B cell (primary cell): ENCODE measurements at regions not wholly inside any gene's neighbourhood (a gene's known extent, or its start where the extent isn't known, plus 50 kb on each side); places are given as distances from the start of the nearest gene placed in this dataset.

ENCODE experiments used
- ATAC-seq: fragments of 200-7000 bp; cut with Tn5 transposase; one replicate; pipeline ENCODE4 v1.10.0; 2021; ENCODE audit warnings: low read depth, mild to moderate bottlenecking, moderate number of reproducible peaks, moderate library complexity
- CTCF ChIA-PET: fragments of 350-600 bp; sonication (Branson Sonifier 250); formaldehyde crosslinking; loops from one replicate; lab custom pipeline; 2021; ENCODE audit warnings: antibody characterized with exemption, inconsistent platforms; lab: Charles Lee
- POLR2A ChIA-PET: fragments of 350-600 bp; sonication (Branson Sonifier 250); formaldehyde crosslinking; loops from one replicate; lab custom pipeline; 2021; ENCODE audit warnings: antibody characterized with exemption; lab: Charles Lee
- DNase-seq: peaks from one replicate; pipeline ENCODE4 v3.0.0; 2013
- H2AFZ ChIP-seq: 2 replicates; pipeline ENCODE4 v1.6.1; 2012; ENCODE audit warnings: mild to moderate bottlenecking, low read depth, low read length; ENCODE audit not compliant: insufficient read depth, poor library complexity, severe bottlenecking
- H3K27ac ChIP-seq, 2 donors: 1 replicate in 1 of 2; 2 replicates in 1 of 2; pipeline ENCODE4 v1.5.1; 2012 to 2013; ENCODE audit warnings: low read length in 2 of 2, mild to moderate bottlenecking in 2 of 2, moderate library complexity in 1 of 2
- H3K27me3 ChIP-seq, 4 experiments: fragments of 200-600 bp in 1 of 4; sonication (generic) in 1 of 4; replicated peaks in 1 of 4; 1 replicate in 2 of 4; 2 replicates in 2 of 4; pipeline versions ENCODE4 v1.6.1 to v1.7.0; 2013 to 2016; ENCODE audit warnings: low read length in 3 of 4, mild to moderate bottlenecking in 2 of 4, mixed read lengths in 1 of 4, moderate library complexity in 1 of 4; ENCODE audit not compliant: insufficient read depth in 4 of 4, control insufficient read depth in 3 of 4; ENCODE audit errors: control extremely low read depth in 1 of 4
- H3K36me3 ChIP-seq, 2 experiments: replicated peaks in 1 of 2; 1 replicate in 1 of 2; 2 replicates in 1 of 2; pipeline versions ENCODE4 v1.6.1 to v1.7.1; 2013; ENCODE audit warnings: low read length in 1 of 2; ENCODE audit not compliant: insufficient read depth in 2 of 2, control insufficient read depth in 1 of 2; ENCODE audit errors: control extremely low read depth in 1 of 2, extremely low read depth in 1 of 2
- H3K4me1 ChIP-seq, 2 donors: fragments of 200-600 bp in 1 of 2; sonication (generic) in 1 of 2; 1 replicate in 1 of 2; 2 replicates in 1 of 2; pipeline versions ENCODE4 v1.5.1 to v1.6.1; 2013 to 2017; ENCODE audit warnings: low read length in 2 of 2; ENCODE audit not compliant: control insufficient read depth in 2 of 2, insufficient read depth in 2 of 2
- H3K4me2 ChIP-seq: replicated peaks from 2 replicates; pipeline ENCODE3; 2012; ENCODE audit warnings: mild to moderate bottlenecking, low read depth, low read length; ENCODE audit not compliant: poor library complexity, severe bottlenecking
- H3K4me3 ChIP-seq, 5 experiments: fragments of 200-600 bp in 1 of 5; sonication (generic) in 1 of 5; 1 replicate in 3 of 5; 2 replicates in 2 of 5; pipeline versions ENCODE4 v1.5.1 to v1.7.0; 2011 to 2016; ENCODE audit warnings: low read length in 4 of 5, mild to moderate bottlenecking in 4 of 5, low read depth in 2 of 5, control low read depth in 1 of 5, moderate library complexity in 1 of 5; ENCODE audit not compliant: insufficient read depth in 1 of 5; ENCODE audit errors: control extremely low read depth in 1 of 5, extremely low read depth in 1 of 5
- H3K79me2 ChIP-seq: fragments of 200-600 bp; sonication (generic); one replicate; pipeline ENCODE4 v1.6.0; 2016; ENCODE audit warnings: low read length; ENCODE audit not compliant: control insufficient read depth, insufficient read depth
- H3K9ac ChIP-seq: fragments of 200-600 bp; sonication (generic); 2 replicates; pipeline ENCODE4 v1.6.1; 2017; ENCODE audit warnings: mild to moderate bottlenecking, low read length, moderate library complexity
- H3K9me3 ChIP-seq, 3 donors: one replicate each; pipeline versions ENCODE4 v1.6.1 to v1.7.1; 2013; ENCODE audit warnings: low read length in 2 of 3; ENCODE audit not compliant: control insufficient read depth in 2 of 3, insufficient read depth in 1 of 3; ENCODE audit errors: control extremely low read depth in 1 of 3
- H4K20me1 ChIP-seq: 2 replicates; pipeline ENCODE4 v1.6.0; 2012; ENCODE audit warnings: mild to moderate bottlenecking, low read length; ENCODE audit not compliant: insufficient read depth, control insufficient read depth, poor library complexity, severe bottlenecking
- H3K27ac Mint-ChIP-seq: one replicate; pipeline ENCODE4 v1.8.0; 2021; ENCODE audit warnings: mixed read lengths
- H3K27me3 Mint-ChIP-seq: one replicate; pipeline ENCODE4 v1.8.0; 2021; ENCODE audit warnings: mixed read lengths
- H3K4me1 Mint-ChIP-seq: one replicate; pipeline ENCODE4 v1.8.0; 2021; ENCODE audit warnings: mixed read lengths
- H3K4me3 Mint-ChIP-seq: one replicate; pipeline ENCODE4 v1.8.0; 2021; ENCODE audit warnings: mixed read lengths
- H3K9me3 Mint-ChIP-seq: one replicate; pipeline ENCODE4 v1.8.0; 2022; ENCODE audit warnings: mixed read lengths; ENCODE audit not compliant: insufficient read depth
- CTCF ChIP-seq: fragments of 200-600 bp; IDR thresholded peaks from one replicate; pipeline ENCODE4 v1.8.0; 2022; ENCODE audit warnings: antibody characterized with exemption, mild to moderate bottlenecking
- EZH2 ChIP-seq: IDR thresholded peaks from 2 replicates; pipeline ENCODE4 v1.6.1; 2012; ENCODE audit warnings: borderline replicate concordance, low read depth, mild to moderate bottlenecking, moderate library complexity, low read length; ENCODE audit not compliant: insufficient read depth, poor library complexity, severe bottlenecking
- WGBS: methylation state at CpG from one replicate; pipeline ENCODE4 v1.1.5; 2013; ENCODE audit warnings: missing lambda C conversion rate; ENCODE audit not compliant: insufficient coverage; 5-methylcytosine and 5-hydroxymethylcytosine counted together
- intact Hi-C: fragments of 100-400 bp; cut with micrococcal nuclease; formaldehyde crosslinking; loops from one replicate; pipeline ENCODE4 v1.10.0; 2022

- H3K4me1 Mint-ChIP-seq, result no peaks in the 10 kb centered on the region
- ATAC-seq, result no peak
- Histone ChIP-seq H3K9ac (no peak overlapping the region), H2AFZ (no peak overlapping the region), H3K36me3 (no peaks in the 10 kb centered on the region), H3K4me2 (no peak overlapping the region), H4K20me1 (no peaks in the 10 kb centered on the region), H3K9me3 (peaks cover 0 to 15% (median 2%) of the 10 kb centered on the region in 3 donors), H3K4me3 (no peak overlapping the region), H3K27me3 (no peaks in the 10 kb centered on the region), H3K79me2 (no peaks in the 10 kb centered on the region), H3K27ac (no peak overlapping the region), H3K4me1 (no peaks in the 10 kb centered on the region)
- no peak for DNase-seq
- no peak overlapping the region for H3K27ac Mint-ChIP-seq
- CTCF ChIA-PET, result interaction anchor here (0.7 to 1.0 kb wide), 3 partner anchors 15 to 585 kb away, joined by 3 to 5 read pairs (median 3); no protein-coding TSS in a partner anchor
- no peak overlapping the region for H3K4me3 Mint-ChIP-seq
- peaks cover 10% of the 10 kb centered on the region for H3K9me3 Mint-ChIP-seq
- 100% methylated on average over 3 of the region's 3 CpGs for WGBS
- peaks cover 2% of the 10 kb centered on the region for H3K27me3 Mint-ChIP-seq
- POLR2A ChIA-PET, result no interaction called here
- intact Hi-C loops, result no loop called here
- no peak for TF ChIP-seq EZH2
- TF ChIP-seq CTCF, result no peak
These were observed 588.3 kb downstream of the LMO4 start for GRCh38 chr1:87916965-87917364.

DNA sequence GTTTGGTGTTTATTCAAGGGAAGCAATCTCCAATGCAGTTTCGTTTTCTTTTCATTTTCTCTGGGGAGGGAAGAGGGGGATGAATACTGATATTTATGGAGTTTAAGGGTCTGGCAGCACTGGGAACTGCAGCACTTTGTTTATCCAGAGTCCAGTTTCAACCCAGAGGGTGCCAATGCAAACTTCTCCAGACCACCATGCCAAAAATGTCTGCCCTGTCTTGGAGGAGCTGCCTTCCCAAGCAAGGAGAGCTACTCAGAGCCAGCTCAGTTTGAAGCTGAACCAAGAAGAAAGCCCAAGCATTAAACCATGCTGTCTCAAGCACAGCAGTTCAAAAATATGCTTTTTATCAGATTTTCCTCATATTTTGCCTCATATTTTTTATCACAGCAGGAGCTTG lies 589.7 kb downstream of the LMO4 start:
- Histone ChIP-seq H3K9me3 (peaks cover 0 to 6% (median 0%) of the 10 kb centered on the region in 3 donors), H3K79me2 (no peaks in the 10 kb centered on the region), H3K4me2 (no peak overlapping the region), H2AFZ (no peak overlapping the region), H3K27ac (no peak overlapping the region), H3K4me3 (no peak overlapping the region), H3K9ac (no peak overlapping the region), H3K27me3 (no peaks in the 10 kb centered on the region), H3K4me1 (no peaks in the 10 kb centered on the region), H4K20me1 (no peaks in the 10 kb centered on the region), H3K36me3 (no peaks in the 10 kb centered on the region)
- WGBS, result 100% methylated on average over 1 of the region's 1 CpG
- Mint-ChIP-seq H3K27ac (no peak overlapping the region), H3K4me3 (no peak overlapping the region), H3K27me3 (no peaks in the 10 kb centered on the region), H3K4me1 (no peaks in the 10 kb centered on the region), H3K9me3 (peaks cover 4% of the 10 kb centered on the region)
- ATAC-seq, result no peak
- DNase-seq, result no peak
- intact Hi-C loops, result no loop called here
- POLR2A ChIA-PET, result no interaction called here
- CTCF ChIA-PET, result interaction anchor here (1.5 kb wide), 1 partner anchor 9 kb away, joined by 3 read pairs; no protein-coding TSS in a partner anchor
- TF ChIP-seq CTCF, result no peak
- no peak for TF ChIP-seq EZH2
